GM19238 (cell line): ENCODE measurements at regions not wholly inside any gene's neighbourhood (a gene's known extent, or its start where the extent isn't known, plus 50 kb on each side); places are given as distances from the start of the nearest gene placed in this dataset.

Source experiments
- DNase-seq: peaks from one replicate; pipeline ENCODE4 v3.0.0; 2011; ENCODE audit warnings: low spot score; ENCODE audit not compliant: insufficient read length

DNA sequence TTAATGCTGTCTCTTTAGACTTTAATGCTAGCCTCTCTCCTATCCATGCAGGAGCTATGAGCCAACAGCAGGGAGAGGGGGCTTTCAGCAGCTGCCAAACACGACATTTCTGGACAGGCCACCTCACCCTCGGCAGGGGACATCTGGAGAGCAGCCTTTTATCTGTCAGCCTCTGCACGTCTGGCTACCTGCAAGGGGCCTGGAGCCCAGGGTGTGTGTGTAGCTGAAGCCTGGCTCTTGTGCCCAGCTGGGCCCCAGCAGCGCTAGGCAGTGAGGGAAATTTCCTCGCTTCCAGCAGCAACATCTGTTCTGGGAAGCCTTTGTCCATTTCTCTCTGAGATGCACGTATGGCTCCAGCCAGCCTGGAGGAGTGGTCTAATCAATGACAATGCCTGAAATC lies 728.7 kb upstream of the ID2 start:
- no peak for DNase-seq

DNA sequence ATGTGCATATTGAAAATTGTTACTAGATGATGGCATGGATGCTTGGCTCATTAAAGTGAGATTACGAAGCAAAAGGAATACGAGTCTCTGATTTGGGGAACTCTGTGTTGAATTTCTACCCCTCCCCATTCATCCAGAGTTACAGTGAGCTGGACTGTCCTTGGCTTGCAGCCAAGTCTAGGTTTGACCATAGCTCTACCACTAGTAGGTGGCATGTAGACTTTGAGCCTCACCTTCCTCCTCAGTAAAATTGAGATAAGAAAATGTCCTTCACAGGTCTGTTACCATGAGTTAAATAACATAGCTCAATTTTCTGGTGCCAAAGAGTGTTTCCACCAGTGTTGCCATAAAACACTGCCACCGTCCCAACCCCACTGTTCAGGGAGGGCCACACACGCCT lies 727.6 kb upstream of the ID2 start:
- no peak for DNase-seq

DNA sequence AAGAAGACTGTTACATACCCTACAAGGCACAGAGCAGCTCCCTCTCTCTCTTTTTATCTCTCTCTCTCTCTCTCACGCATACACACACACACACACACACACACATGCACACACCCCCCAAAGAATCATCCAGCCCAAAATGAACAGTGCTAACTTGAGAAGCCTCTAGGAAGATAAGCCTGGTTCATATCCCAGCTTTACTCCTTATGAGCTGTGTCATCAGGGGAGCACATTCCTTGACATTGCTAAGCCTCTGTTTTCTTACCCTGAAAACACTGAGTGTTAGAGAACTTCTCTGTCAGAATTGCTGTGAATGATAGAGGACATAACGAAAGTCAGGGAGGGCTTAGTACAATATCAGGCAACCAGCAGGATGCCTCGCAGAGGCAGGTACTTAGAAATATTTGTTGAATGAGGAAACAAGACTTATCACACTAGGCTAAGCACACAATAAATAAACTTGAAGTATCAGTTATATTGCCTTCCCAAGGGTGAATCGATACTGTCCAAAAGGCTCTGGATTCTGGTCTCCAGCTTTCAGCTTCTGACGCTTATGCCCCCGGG lies 725.6 kb upstream of the ID2 start:
- no peak for DNase-seq

DNA sequence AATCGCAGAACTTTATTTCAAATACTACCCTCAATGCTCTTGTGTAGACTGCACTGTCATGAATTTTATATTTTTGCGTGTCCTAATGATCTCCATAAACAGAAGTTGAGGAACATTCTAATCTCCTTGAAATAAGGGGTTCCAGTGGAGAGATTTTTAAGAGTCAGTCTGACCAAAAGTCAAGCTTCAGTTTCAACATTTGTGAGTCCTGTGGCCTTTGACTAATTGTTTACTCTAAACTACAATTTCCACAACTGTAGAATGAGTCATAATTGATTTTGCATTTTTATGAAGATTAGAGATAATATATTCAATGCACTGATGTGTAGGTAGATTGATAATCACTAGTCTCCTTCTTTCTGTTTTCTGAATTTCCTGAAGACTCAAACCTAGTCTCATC lies 720.3 kb upstream of the ID2 start:
- no peak for DNase-seq

- DNase-seq: no peak
Observed at GRCh38 chr2:7962161-7962560, 719.7 kb upstream of the ID2 start.

GRCh38 chr2:7963787-7964186 lies 718.1 kb upstream of the ID2 start:
- no peak for DNase-seq

- no peak for DNase-seq
Observed at GRCh38 chr2:7966032-7966431, 715.8 kb upstream of the ID2 start.

- no peak for DNase-seq
Observed at GRCh38 chr2:7967707-7968405, 714.0 kb upstream of the ID2 start.

DNA sequence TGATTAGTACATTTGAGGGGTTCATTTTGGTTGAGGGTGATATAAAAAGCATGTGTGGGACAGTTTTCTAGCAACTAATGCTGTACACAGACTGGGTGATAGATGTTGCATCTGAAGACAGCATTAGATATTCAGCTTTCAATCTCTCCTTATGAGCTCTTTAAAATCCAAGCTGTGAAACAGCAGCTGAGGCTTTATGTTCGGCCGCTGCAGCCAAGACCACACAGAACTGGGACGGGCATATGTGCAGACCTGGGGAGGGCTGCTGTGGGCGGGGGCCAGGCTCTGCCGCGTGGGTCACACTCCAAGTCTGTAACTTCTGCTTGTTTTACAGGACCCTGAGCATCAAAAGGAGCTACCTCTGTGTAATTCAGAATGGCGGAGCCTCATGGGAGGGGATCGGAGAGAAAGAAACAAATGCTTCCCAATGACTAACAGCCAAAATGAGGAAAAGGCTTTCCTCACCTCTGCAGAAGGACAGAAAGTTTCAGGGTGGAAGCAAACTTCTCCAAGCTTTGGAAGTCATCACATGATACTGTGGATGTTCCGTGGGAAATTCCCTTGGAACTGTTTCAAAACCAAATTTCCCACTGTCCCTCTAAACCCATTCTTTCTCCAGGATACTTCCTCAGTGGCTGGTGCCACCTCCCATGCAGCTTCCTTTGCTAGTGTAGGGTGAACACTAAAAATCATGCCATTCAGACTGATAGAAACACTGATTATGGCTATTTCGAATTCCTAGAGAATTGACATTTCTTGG lies 711.9 kb upstream of the ID2 start:
- DNase-seq: no peak

DNA sequence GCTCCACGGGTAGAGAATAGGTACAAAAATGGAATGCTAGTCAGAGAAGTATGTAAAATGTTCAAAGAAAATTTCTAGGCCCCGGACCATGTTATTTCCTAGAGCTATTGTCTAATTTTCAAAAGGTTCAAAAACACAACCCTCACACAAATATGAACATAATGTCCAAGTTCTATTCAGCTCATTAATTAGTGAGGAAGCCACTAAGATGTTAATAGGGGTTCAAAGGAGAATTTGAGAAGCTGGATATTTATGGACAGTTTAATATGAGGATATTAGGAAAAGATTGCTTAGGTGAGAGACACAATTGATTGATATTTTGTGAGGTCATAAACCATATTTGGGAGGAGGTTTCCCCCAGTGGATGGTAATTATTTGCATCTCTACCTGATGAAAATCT lies 710.6 kb upstream of the ID2 start:
- no peak for DNase-seq

DNA sequence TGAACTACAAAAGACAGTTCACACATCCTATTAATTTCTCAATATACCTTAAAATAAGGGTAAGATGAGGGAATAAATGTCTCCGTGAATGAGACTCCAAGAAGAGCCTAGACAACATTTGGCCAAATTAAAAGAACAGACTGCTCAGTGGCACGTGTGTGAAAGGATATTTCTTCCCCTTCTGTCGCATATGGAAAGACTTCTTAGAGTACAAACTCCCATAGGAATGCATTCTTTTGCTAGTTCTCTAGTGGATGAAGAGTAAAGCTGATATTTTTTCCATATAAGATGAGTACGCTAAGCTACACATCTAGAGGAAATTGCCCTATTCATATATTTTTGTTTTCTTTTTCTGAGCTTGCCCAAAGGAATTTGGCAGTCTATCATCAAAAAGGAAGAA lies 710.0 kb upstream of the ID2 start:
- DNase-seq: no peak

DNA sequence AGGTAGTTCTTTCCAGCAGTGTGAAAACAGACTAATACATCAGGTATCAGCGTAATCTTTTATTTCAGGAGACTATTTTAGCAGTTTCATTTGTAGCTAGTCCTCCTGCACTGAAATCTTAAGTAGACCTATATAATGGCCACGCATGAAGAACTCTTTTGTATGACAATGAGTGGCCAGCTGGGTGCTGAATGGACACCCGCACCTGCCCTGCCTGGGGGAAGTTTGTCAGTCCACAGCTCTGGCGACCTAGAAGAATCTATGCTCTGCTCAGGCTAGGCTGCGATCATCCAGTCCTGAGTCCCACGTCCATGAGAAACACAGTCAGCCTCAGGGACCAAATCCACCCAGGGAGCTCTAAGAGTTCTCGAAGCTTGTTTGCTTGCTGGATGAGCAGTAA lies 709.2 kb upstream of the ID2 start:
- no peak for DNase-seq

DNA sequence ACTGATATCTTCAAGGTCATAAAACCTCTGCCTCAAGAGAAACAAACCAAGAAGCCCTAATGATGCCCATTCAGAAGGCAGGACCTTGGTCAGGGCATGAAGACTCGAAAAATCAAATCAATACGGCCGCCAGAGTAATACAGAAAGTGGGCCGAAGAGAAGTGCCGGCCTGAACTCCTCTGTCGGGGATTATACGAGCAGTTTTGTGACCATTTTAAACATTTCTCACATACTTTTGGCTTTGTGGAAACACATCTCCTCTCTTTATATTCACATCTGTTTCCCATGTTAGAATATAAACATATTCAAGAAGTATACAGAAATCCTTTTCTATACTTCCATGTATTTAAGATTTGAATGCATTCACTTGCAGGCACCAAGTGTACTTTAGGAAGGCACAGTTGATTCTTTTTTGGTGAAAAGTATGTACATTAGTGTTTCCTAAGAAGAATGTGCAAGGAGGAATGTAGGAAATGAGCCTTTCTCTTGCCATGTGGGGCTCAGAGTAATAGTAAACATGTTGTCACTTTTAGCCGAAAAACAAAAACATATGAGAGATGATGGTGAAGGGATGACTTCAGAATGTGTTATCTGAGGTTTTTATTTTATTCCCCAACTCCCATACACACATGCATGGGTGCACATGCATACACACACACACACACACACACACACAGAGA lies 707.9 kb upstream of the ID2 start:
- no peak for DNase-seq

DNA sequence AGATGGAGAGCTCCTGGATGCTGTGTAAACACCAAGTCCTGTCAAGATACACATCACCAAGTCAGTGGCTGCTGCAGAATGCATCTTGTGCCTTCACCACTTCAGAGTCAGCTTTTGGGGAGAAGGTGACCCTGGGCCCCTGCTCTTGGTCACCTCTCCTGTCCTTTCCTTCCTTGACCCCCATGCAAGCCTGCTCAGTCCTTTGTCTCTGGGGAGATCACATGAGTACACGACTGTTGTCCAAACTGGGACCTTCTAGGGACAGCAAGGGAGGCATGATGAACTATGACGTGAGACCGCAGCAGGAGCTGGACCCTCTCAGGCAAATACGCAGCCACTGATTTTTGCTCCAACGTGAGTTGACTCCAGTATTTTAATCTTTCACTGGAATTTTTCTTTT lies 706.9 kb upstream of the ID2 start:
- no peak for DNase-seq

DNA sequence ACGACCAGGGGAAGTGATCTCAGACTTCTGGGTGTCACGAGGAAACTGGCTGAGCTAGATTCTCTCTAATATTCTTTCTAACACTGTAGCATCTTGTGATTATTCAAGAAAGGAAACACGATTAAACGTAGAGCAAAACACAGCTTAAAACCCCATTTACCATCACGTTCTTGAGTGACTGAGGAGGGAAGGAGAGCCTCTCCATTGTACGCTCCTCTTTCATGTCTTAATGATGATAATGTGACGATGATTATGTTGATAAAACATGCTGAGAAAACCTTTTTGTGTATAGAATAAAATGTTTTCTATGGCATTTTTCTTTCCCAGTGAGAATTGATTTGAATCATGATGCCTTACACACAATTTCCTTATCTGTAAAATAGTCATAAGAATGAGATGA lies 705.6 kb upstream of the ID2 start:
- no peak for DNase-seq

GRCh38 chr2:7977981-7978380 lies 703.9 kb upstream of the ID2 start:
- DNase-seq: no peak

- no peak for DNase-seq
Observed at GRCh38 chr2:7982054-7982453, 699.8 kb upstream of the ID2 start.

GRCh38 chr2:7983451-7983850 lies 698.4 kb upstream of the ID2 start:
- DNase-seq: no peak

- DNase-seq: no peak
Observed at GRCh38 chr2:7983912-7984311, 697.9 kb upstream of the ID2 start.

GRCh38 chr2:7984693-7985353 lies 697.0 kb upstream of the ID2 start:
- no peak for DNase-seq

DNA sequence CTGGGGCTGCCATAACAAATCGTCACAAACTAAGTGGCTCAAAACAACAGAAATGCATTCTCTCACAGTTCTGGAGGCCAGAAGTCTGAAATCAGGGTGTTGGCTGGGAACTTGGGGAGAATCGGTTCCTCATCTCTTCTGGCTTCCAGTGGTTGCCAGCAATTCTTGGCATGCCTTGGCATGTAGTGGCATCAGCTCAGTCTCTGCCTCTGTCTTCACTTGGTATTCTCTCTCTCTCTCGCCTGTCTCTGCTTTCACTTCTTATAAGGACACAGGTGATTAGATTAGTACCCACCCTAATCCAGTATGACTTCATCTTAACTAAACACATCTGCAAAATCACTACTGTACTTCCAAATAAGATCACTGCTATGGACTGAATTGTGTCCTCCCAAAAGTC lies 695.4 kb upstream of the ID2 start:
- no peak for DNase-seq

- no peak for DNase-seq
Observed at GRCh38 chr2:7987992-7988391, 693.9 kb upstream of the ID2 start.
